IMR-90 (cell line): ENCODE measurements at regions not wholly inside any gene's neighbourhood (a gene's known extent, or its start where the extent isn't known, plus 50 kb on each side); places are given as distances from the start of the nearest gene placed in this dataset.

Experiments
- ATAC-seq: fragments of 200-7000 bp; cut with Tn5 transposase; 2 replicates; pipeline ENCODE4 v1.9.1; 2020; ENCODE audit warnings: low read depth, mild to moderate bottlenecking, moderate library complexity
- BruUV-seq: library from RNA; stranded (reverse); fragments of 400-500 nt; replicated peaks from 2 replicates; lab custom pipeline; 2021; lab: Mats Ljungman, UMichigan
- CTCF ChIA-PET: fragments of 300-600 bp; formaldehyde crosslinking; extraction: SDS; loops from one replicate; lab custom pipeline; 2021; ENCODE audit warnings: antibody characterized with exemption; lab: Yijun Ruan, JAX
- POLR2A ChIA-PET: fragments of 300-600 bp; sonication (Branson Sonifier 250); formaldehyde crosslinking; loops from one replicate; lab custom pipeline; 2022; ENCODE audit warnings: antibody characterized with exemption; ENCODE audit not compliant: unreplicated experiment; lab: Charles Lee
- DNase-seq: peaks from one replicate; pipeline ENCODE4 v3.0.0; 2013
- H2AFZ ChIP-seq: replicated peaks from 2 replicates; pipeline ENCODE3; 2013; ENCODE audit warnings: low read length, mild to moderate bottlenecking; ENCODE audit not compliant: poor library complexity
- H2AK5ac ChIP-seq: 2 replicates; pipeline ENCODE4 v1.6.1; 2013; ENCODE audit warnings: low read depth, low read length, inconsistent platforms
- H2AK9ac ChIP-seq: replicated peaks from 2 replicates; pipeline ENCODE3; 2013; ENCODE audit warnings: mild to moderate bottlenecking, low read depth, low read length, moderate library complexity; ENCODE audit not compliant: poor library complexity
- H2BK120ac ChIP-seq: 2 replicates; pipeline ENCODE4 v1.6.1; 2013; ENCODE audit warnings: low read depth, low read length, inconsistent platforms
- H2BK15ac ChIP-seq: 3 replicates; pipeline ENCODE4 v1.6.1; 2013; ENCODE audit warnings: low read depth, low read length, inconsistent platforms
- H2BK20ac ChIP-seq: 2 replicates; pipeline ENCODE4 v1.6.1; 2013; ENCODE audit warnings: low read depth, mild to moderate bottlenecking, inconsistent platforms, low read length, moderate library complexity
- H2BK5ac ChIP-seq: 2 replicates; pipeline ENCODE4 v1.6.1; 2013; ENCODE audit warnings: mild to moderate bottlenecking, low read depth, low read length, inconsistent platforms; ENCODE audit not compliant: poor library complexity, severe bottlenecking
- H3K14ac ChIP-seq: replicated peaks from 2 replicates; pipeline ENCODE4 v1.6.1; 2013; ENCODE audit warnings: low read depth, low read length, inconsistent platforms
- H3K18ac ChIP-seq: 2 replicates; pipeline ENCODE4 v1.6.1; 2013; ENCODE audit warnings: low read depth, low read length, control low read depth
- H3K23ac ChIP-seq: 2 replicates; pipeline ENCODE4 v1.6.1; 2013; ENCODE audit warnings: low read depth, low read length, inconsistent platforms
- H3K27ac ChIP-seq: 2 replicates; pipeline ENCODE4 v1.5.1; 2013; ENCODE audit warnings: mild to moderate bottlenecking, control low read depth, low read length; ENCODE audit not compliant: insufficient read depth
- H3K27me3 ChIP-seq: 2 replicates; pipeline ENCODE4 v1.6.1; 2013; ENCODE audit warnings: low read length; ENCODE audit not compliant: control insufficient read depth, insufficient read depth
- H3K36me3 ChIP-seq: 2 replicates; pipeline ENCODE4 v1.6.1; 2013; ENCODE audit warnings: low read length, mixed read lengths; ENCODE audit not compliant: control insufficient read depth, insufficient read depth
- H3K4ac ChIP-seq: 2 replicates; pipeline ENCODE4 v1.6.1; 2013; ENCODE audit warnings: low read depth, low read length, inconsistent platforms
- H3K4me1 ChIP-seq: 2 replicates; pipeline ENCODE4 v1.6.1; 2013; ENCODE audit warnings: low read length, mixed read lengths; ENCODE audit not compliant: control insufficient read depth, insufficient read depth
- H3K4me2 ChIP-seq: 2 replicates; pipeline ENCODE4 v1.6.1; 2013; ENCODE audit warnings: low read depth, mild to moderate bottlenecking, control low read depth, low read length, moderate library complexity
- H3K4me3 ChIP-seq: 2 replicates; pipeline ENCODE4 v1.5.1; 2013; ENCODE audit warnings: low read depth, mild to moderate bottlenecking, control low read depth, low read length, moderate library complexity; ENCODE audit not compliant: insufficient read depth
- H3K56ac ChIP-seq: 2 replicates; pipeline ENCODE4 v1.6.1; 2013; ENCODE audit warnings: low read length, inconsistent platforms; ENCODE audit not compliant: insufficient read depth; ENCODE audit errors: extremely low read depth
- H3K79me1 ChIP-seq, 2 experiments: 2 replicates each; pipeline ENCODE4 v1.6.1; 2013; ENCODE audit warnings: low read length in 2 of 2, inconsistent platforms in 1 of 2, low read depth in 1 of 2
- H3K9ac ChIP-seq: 2 replicates; pipeline ENCODE4 v1.6.1; 2013; ENCODE audit warnings: low read depth, low read length, control low read depth
- H3K9me1 ChIP-seq: 2 replicates; pipeline ENCODE4 v1.6.1; 2013; ENCODE audit warnings: low read length, inconsistent platforms; ENCODE audit not compliant: insufficient read depth
- H3K9me3 ChIP-seq: 2 replicates; pipeline ENCODE4 v1.6.1; 2013; ENCODE audit warnings: low read length; ENCODE audit not compliant: control insufficient read depth, insufficient read depth
- H4K20me1 ChIP-seq: 2 replicates; pipeline ENCODE4 v1.6.1; 2013; ENCODE audit warnings: low read length, inconsistent platforms; ENCODE audit not compliant: insufficient read depth
- H4K5ac ChIP-seq: 2 replicates; pipeline ENCODE4 v1.6.1; 2013; ENCODE audit warnings: mild to moderate bottlenecking, low read depth, low read length, control low read depth
- H4K8ac ChIP-seq, 2 experiments: 2 replicates each; pipeline ENCODE4 v1.6.1; 2013; ENCODE audit warnings: low read depth in 2 of 2, low read length in 2 of 2, control low read depth in 1 of 2, inconsistent platforms in 1 of 2
- H4K91ac ChIP-seq: 2 replicates; pipeline ENCODE4 v1.6.1; 2013; ENCODE audit warnings: low read depth, low read length, inconsistent platforms; ENCODE audit not compliant: insufficient read depth
- CHD1 ChIP-seq: IDR thresholded peaks from 2 replicates; pipeline ENCODE4 v1.6.1; 2012; ENCODE audit warnings: low read depth, low read length, improper control_type of control experiment
- CTCF ChIP-seq: conservative IDR thresholded peaks from 2 replicates; pipeline ENCODE4 v1.5.1; 2012; ENCODE audit warnings: mild to moderate bottlenecking, low read depth, low read length, improper control_type of control experiment
- FOS ChIP-seq: fragments of 150-350 bp; IDR thresholded peaks from 2 replicates; pipeline ENCODE4 v1.6.1; 2016; ENCODE audit warnings: low read depth, low read length
- MAFK ChIP-seq: IDR thresholded peaks from 2 replicates; pipeline ENCODE4 v1.6.1; 2012; ENCODE audit warnings: low read depth, low read length, improper control_type of control experiment
- MXI1 ChIP-seq: IDR thresholded peaks from 2 replicates; pipeline ENCODE4 v1.6.1; 2012; ENCODE audit warnings: low read depth, mild to moderate bottlenecking, low read length, moderate library complexity, borderline replicate concordance
- RAD21 ChIP-seq: IDR thresholded peaks from 2 replicates; pipeline ENCODE4 v1.6.1; 2012; ENCODE audit warnings: low read length, improper control_type of control experiment
- RCOR1 ChIP-seq: IDR thresholded peaks from 2 replicates; pipeline ENCODE4 v1.6.1; 2012; ENCODE audit warnings: mild to moderate bottlenecking, low read length, improper control_type of control experiment; ENCODE audit not compliant: insufficient replicate concordance
- RFX5 ChIP-seq: IDR thresholded peaks from 2 replicates; pipeline ENCODE4 v1.8.0; 2012; ENCODE audit warnings: low read depth, mild to moderate bottlenecking, low read length, moderate library complexity
- SMC3 ChIP-seq: fragments of 150-350 bp; IDR thresholded peaks from 2 replicates; pipeline ENCODE4 v1.6.1; 2016; ENCODE audit warnings: low read depth, mild to moderate bottlenecking, antibody characterized with exemption, low read length, moderate library complexity
- WGBS, 2 experiments: methylation state at CpG; one replicate each; pipeline versions ENCODE4 v1.1.5 to v1.1.7; 2013; ENCODE audit warnings: missing lambda C conversion rate in 2 of 2; ENCODE audit not compliant: insufficient read length in 1 of 2; ENCODE audit errors: extremely low coverage in 2 of 2; 5-methylcytosine and 5-hydroxymethylcytosine counted together
- dilution Hi-C: fragments of 300-500 bp; cut with HindIII; formaldehyde crosslinking; loops from one replicate; pipeline ENCODE4 v1.14.3; 2018; ENCODE audit warnings: low sequenced_read_pairs; ENCODE audit not compliant: unreplicated experiment
- in situ Hi-C: fragments of 300-500 bp; cut with MboI; formaldehyde crosslinking; loops from 3 replicates; pipeline ENCODE4 v1.14.3; 2019; ENCODE audit warnings: low sequenced_read_pairs, inconsistent platforms, mixed read lengths
- intact Hi-C: fragments of 100-400 bp; cut with micrococcal nuclease; formaldehyde crosslinking; loops from 2 replicates; pipeline ENCODE4 v1.10.0; 2022
- TF ChIP-seq, protein P1 (sequence below): fragments of 150-350 bp; IDR thresholded peaks from 2 replicates; pipeline ENCODE4 v1.6.1; 2016; ENCODE audit warnings: low read depth, mild to moderate bottlenecking, low read length, moderate library complexity, borderline replicate concordance

- no peak overlapping the region for H2AK5ac ChIP-seq
- no peak overlapping the region for H2BK120ac ChIP-seq
- H3K4ac ChIP-seq, result no peak overlapping the region
- H3K23ac ChIP-seq, result no peak overlapping the region
- H3K27me3 ChIP-seq, result peaks cover 4% of the 10 kb centered on the region
- no peak overlapping the region for H2AFZ ChIP-seq
- no peak overlapping the region for H2AK9ac ChIP-seq
- no peak overlapping the region for H3K4me2 ChIP-seq
- TF ChIP-seq MXI1 (no peak), RAD21 (no peak), MAFK (no peak), RCOR1 (no peak), CTCF (no peak), FOS (no peak), CHD1 (no peak), SMC3 (no peak), RFX5 (no peak)
- TF ChIP-seq, protein P1, sequence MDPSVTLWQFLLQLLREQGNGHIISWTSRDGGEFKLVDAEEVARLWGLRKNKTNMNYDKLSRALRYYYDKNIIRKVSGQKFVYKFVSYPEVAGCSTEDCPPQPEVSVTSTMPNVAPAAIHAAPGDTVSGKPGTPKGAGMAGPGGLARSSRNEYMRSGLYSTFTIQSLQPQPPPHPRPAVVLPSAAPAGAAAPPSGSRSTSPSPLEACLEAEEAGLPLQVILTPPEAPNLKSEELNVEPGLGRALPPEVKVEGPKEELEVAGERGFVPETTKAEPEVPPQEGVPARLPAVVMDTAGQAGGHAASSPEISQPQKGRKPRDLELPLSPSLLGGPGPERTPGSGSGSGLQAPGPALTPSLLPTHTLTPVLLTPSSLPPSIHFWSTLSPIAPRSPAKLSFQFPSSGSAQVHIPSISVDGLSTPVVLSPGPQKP, result no peak
- H3K79me1 ChIP-seq, result no peaks in the 10 kb centered on the region
- H3K4me1 ChIP-seq, result no peaks in the 10 kb centered on the region; the same call in 1 of the 2 replicates
- no peak overlapping the region for H3K56ac ChIP-seq
- dilution Hi-C loops, result no loop called here
- H4K8ac ChIP-seq, result no peak overlapping the region
- no peak overlapping the region for H2BK5ac ChIP-seq
- no peaks in the 10 kb centered on the region for H4K20me1 ChIP-seq
- H3K14ac ChIP-seq, result no peak overlapping the region
- POLR2A ChIA-PET, result no interaction called here
- H4K91ac ChIP-seq, result no peak overlapping the region
- H4K5ac ChIP-seq, result no peak overlapping the region
- H3K27ac ChIP-seq, result no peak overlapping the region
- no peaks in the 10 kb centered on the region for H3K36me3 ChIP-seq
- peaks cover 2% of the 10 kb centered on the region; the same call in 1 of the 2 replicates for H3K9me3 ChIP-seq
- in situ Hi-C loops, result no loop called here
- CTCF ChIA-PET, result no interaction called here
- no peak overlapping the region for H2BK15ac ChIP-seq
- H3K18ac ChIP-seq, result no peak overlapping the region
- no peak for ATAC-seq
- no peak for DNase-seq
- intact Hi-C loops, result no loop called here
- H2BK20ac ChIP-seq, result no peak overlapping the region
- WGBS, 2 experiments, result no CpG with 5 or more reads among the region's 3 CpGs
- no peak overlapping the region for H3K9ac ChIP-seq
- H3K4me3 ChIP-seq, result no peak overlapping the region
- BruUV-seq, result no TSS peak
- no peaks in the 10 kb centered on the region for H3K9me1 ChIP-seq
Observed at GRCh38 chr4:152068866-152069265, 308.1 kb upstream of the GATB start.
